ENCODE measurements at regions not wholly inside any gene's neighbourhood (a gene's known extent, or its start where the extent isn't known, plus 50 kb on each side); places are given as distances from the start of the nearest gene placed in this dataset.

GRCh38 chr2:150883613-150883895 lies 378.1 kb downstream of the RBM43 start:
- H3K4me1 ChIP-seq (replicated peaks; ENCODE audit: insufficient read depth): no peaks in the 10 kb centered on the region
- intact Hi-C loops (cut with micrococcal nuclease; ENCODE audit: unreplicated experiment): no loop called here
- ChIA-PET CTCF (no interaction called here), POLR2A (ENCODE audit: unreplicated experiment) (no interaction called here)
- no peaks in the 10 kb centered on the region for H3K36me3 ChIP-seq (ENCODE audit: low read depth)
- H3K9me2 ChIP-seq (ENCODE audit: insufficient read depth): no peaks in the 10 kb centered on the region
- no peaks in the 10 kb centered on the region for H4K20me1 ChIP-seq (ENCODE audit: insufficient read depth)
- no TSS peak for BruUV-seq (replicated peaks)
- no peaks in the 10 kb centered on the region for H3K27me3 ChIP-seq (ENCODE audit: insufficient read depth, low read depth)
- no peaks in the 10 kb centered on the region for H3K9me3 ChIP-seq (ENCODE audit: insufficient read depth, low read depth)
- H3K4me3 ChIP-seq: no peak overlapping the region
- H3K4me2 ChIP-seq: no peak overlapping the region
- no peaks in the 10 kb centered on the region for H3K79me2 ChIP-seq (ENCODE audit: low read depth)
- TF ChIP-seq EZH2 (IDR thresholded peaks at IDR 0.05; ENCODE audit: low read depth) (no peak), CTCF (conservative IDR thresholded peaks at IDR 0.05) (no peak)
- no peaks in the 10 kb centered on the region for H3F3A ChIP-seq (ENCODE audit: insufficient read depth, low read depth)
- no peak for DNase-seq
- no peak overlapping the region for H3K27ac ChIP-seq
- H2AFZ ChIP-seq: no peak overlapping the region

- intact Hi-C loops (cut with micrococcal nuclease; ENCODE audit: unreplicated experiment): no loop called here
- Histone ChIP-seq H3K9me2 (ENCODE audit: insufficient read depth) (no peaks in the 10 kb centered on the region), H2AFZ (no peak overlapping the region), H4K20me1 (ENCODE audit: insufficient read depth) (no peaks in the 10 kb centered on the region), H3K9me3 (ENCODE audit: insufficient read depth, low read depth) (no peaks in the 10 kb centered on the region), H3K36me3 (ENCODE audit: low read depth) (no peaks in the 10 kb centered on the region), H3K27me3 (ENCODE audit: insufficient read depth, low read depth) (no peaks in the 10 kb centered on the region), H3K27ac (no peak overlapping the region), H3K4me2 (no peak overlapping the region), H3F3A (ENCODE audit: insufficient read depth, low read depth) (no peaks in the 10 kb centered on the region), H3K4me3 (no peak overlapping the region), H3K79me2 (ENCODE audit: low read depth) (no peaks in the 10 kb centered on the region), H3K4me1 (replicated peaks; ENCODE audit: insufficient read depth) (no peaks in the 10 kb centered on the region)
- ChIA-PET CTCF (no interaction called here), POLR2A (ENCODE audit: unreplicated experiment) (interaction anchor here (0.6 kb wide), 1 partner anchor 35 kb away, joined by 5 read pairs; no protein-coding TSS in a partner anchor)
- BruUV-seq (replicated peaks): no TSS peak
- TF ChIP-seq CTCF (conservative IDR thresholded peaks at IDR 0.05): no peak
- TF ChIP-seq EZH2 (IDR thresholded peaks at IDR 0.05; ENCODE audit: low read depth): no peak
- no peak for DNase-seq
Measured at GRCh38 chr2:150882751-150883612, 378.7 kb downstream of the RBM43 start.

- Histone ChIP-seq H3K79me2 (ENCODE audit: low read depth) (no peaks in the 10 kb centered on the region), H3K4me3 (no peak overlapping the region), H3K9me2 (ENCODE audit: insufficient read depth) (no peaks in the 10 kb centered on the region), H3F3A (ENCODE audit: insufficient read depth, low read depth) (no peaks in the 10 kb centered on the region), H3K27me3 (ENCODE audit: insufficient read depth, low read depth) (no peaks in the 10 kb centered on the region), H2AFZ (no peak overlapping the region), H3K36me3 (ENCODE audit: low read depth) (no peaks in the 10 kb centered on the region), H3K9me3 (ENCODE audit: insufficient read depth, low read depth) (no peaks in the 10 kb centered on the region), H3K4me1 (replicated peaks; ENCODE audit: insufficient read depth) (no peaks in the 10 kb centered on the region), H3K4me2 (no peak overlapping the region), H4K20me1 (ENCODE audit: insufficient read depth) (no peaks in the 10 kb centered on the region), H3K27ac (no peak overlapping the region)
- DNase-seq: no peak
- no peak for TF ChIP-seq EZH2 (IDR thresholded peaks at IDR 0.05; ENCODE audit: low read depth)
- ChIA-PET POLR2A (ENCODE audit: unreplicated experiment) (no interaction called here), CTCF (no interaction called here)
- intact Hi-C loops (cut with micrococcal nuclease; ENCODE audit: unreplicated experiment): no loop called here
- BruUV-seq (replicated peaks): no TSS peak
Measured at GRCh38 chr2:150880986-150881385, 380.7 kb downstream of the RBM43 start.

DNA sequence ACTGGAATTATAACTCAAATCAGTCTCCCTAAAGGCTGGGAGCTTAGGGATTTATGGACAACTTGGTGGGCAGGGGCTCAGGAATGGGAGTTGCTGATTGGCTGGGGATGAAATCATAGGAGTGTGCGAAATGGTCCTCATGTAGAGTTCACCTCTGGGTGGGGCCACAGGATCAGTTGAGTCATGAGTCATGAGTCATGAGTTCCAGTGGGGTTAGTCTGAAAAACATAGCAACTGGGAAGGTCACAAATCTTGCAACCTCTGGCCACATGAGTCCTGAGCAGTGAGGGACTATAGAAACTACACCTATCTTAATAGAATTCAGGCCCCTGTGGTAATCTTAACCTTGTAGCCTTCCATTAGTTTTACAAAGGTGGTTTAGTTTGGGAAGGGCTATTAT lies 383.3 kb downstream of the RBM43 start:
- no peak overlapping the region for H3K27ac ChIP-seq
- H3F3A ChIP-seq (ENCODE audit: insufficient read depth, low read depth): no peaks in the 10 kb centered on the region
- no peak overlapping the region for H3K4me3 ChIP-seq
- H3K9me2 ChIP-seq (ENCODE audit: insufficient read depth): no peaks in the 10 kb centered on the region
- no peaks in the 10 kb centered on the region for H3K27me3 ChIP-seq (ENCODE audit: insufficient read depth, low read depth)
- TF ChIP-seq CTCF (conservative IDR thresholded peaks at IDR 0.05): no peak
- no peak for TF ChIP-seq EZH2 (IDR thresholded peaks at IDR 0.05; ENCODE audit: low read depth)
- BruUV-seq (replicated peaks): no TSS peak
- no peaks in the 10 kb centered on the region for H4K20me1 ChIP-seq (ENCODE audit: insufficient read depth)
- no peaks in the 10 kb centered on the region for H3K4me1 ChIP-seq (replicated peaks; ENCODE audit: insufficient read depth)
- no peak for DNase-seq
- no peaks in the 10 kb centered on the region for H3K79me2 ChIP-seq (ENCODE audit: low read depth)
- intact Hi-C loops (cut with micrococcal nuclease; ENCODE audit: unreplicated experiment): no loop called here
- H3K4me2 ChIP-seq: no peak overlapping the region
- H2AFZ ChIP-seq: no peak overlapping the region
- H3K36me3 ChIP-seq (ENCODE audit: low read depth): no peaks in the 10 kb centered on the region
- CTCF ChIA-PET: no interaction called here
- POLR2A ChIA-PET (ENCODE audit: unreplicated experiment): no interaction called here
- no peaks in the 10 kb centered on the region for H3K9me3 ChIP-seq (ENCODE audit: insufficient read depth, low read depth)

Data from PC-9 (cell line).